Panc1 (cell line): ENCODE measurements at regions not wholly inside any gene's neighbourhood (a gene's known extent, or its start where the extent isn't known, plus 50 kb on each side); places are given as distances from the start of the nearest gene placed in this dataset.

ENCODE experiments used
- ATAC-seq: fragments of 200-7000 bp; cut with Tn5 transposase; 2 replicates; pipeline ENCODE4 v1.9.1; 2020; ENCODE audit warnings: mild to moderate bottlenecking, moderate library complexity
- BruUV-seq: library from RNA; stranded (reverse); fragments of 400-500 nt; replicated peaks from 2 replicates; lab custom pipeline; 2021; lab: Mats Ljungman, UMichigan
- CTCF ChIA-PET: fragments of 300-600 bp; sonication (Branson Sonifier 250); formaldehyde crosslinking; loops from one replicate; lab custom pipeline; 2022; ENCODE audit warnings: antibody characterized with exemption; lab: Charles Lee
- POLR2A ChIA-PET: fragments of 300-600 bp; sonication (Branson Sonifier 250); formaldehyde crosslinking; loops from one replicate; lab custom pipeline; 2022; ENCODE audit warnings: antibody characterized with exemption; lab: Charles Lee
- DNase-seq: peaks from one replicate; pipeline ENCODE4 v3.0.0-alpha.2; 2010; ENCODE audit warnings: low read depth, low spot score
- H3K27ac ChIP-seq: 2 replicates; pipeline ENCODE4 v1.5.1; 2011; ENCODE audit warnings: mild to moderate bottlenecking, low read length, inconsistent platforms
- H3K27me3 ChIP-seq: fragments of 200-500 bp; sonication (Bioruptor generic); 2 replicates; pipeline ENCODE4 v1.6.0; 2014; ENCODE audit warnings: low read length, inconsistent platforms; ENCODE audit not compliant: control insufficient read depth, insufficient read depth
- H3K36me3 ChIP-seq: fragments of 200-500 bp; sonication (Bioruptor generic); 2 replicates; pipeline ENCODE4 v1.5.1; 2014; ENCODE audit warnings: inconsistent platforms, mild to moderate bottlenecking, low read length, moderate library complexity; ENCODE audit not compliant: control insufficient read depth, insufficient read depth
- H3K4me1 ChIP-seq: 2 replicates; pipeline ENCODE4 v1.5.1; 2011; ENCODE audit warnings: inconsistent platforms, mild to moderate bottlenecking, low read length, moderate library complexity; ENCODE audit not compliant: control insufficient read depth, insufficient read depth
- H3K4me3 ChIP-seq, 2 experiments: 2 replicates each; pipeline ENCODE4 v1.5.1; 2011 to 2012; ENCODE audit warnings: low read depth in 2 of 2, low read length in 2 of 2, mild to moderate bottlenecking in 2 of 2, inconsistent platforms in 1 of 2, moderate library complexity in 1 of 2
- H3K9me3 ChIP-seq: fragments of 200-500 bp; sonication (Bioruptor generic); 2 replicates; pipeline ENCODE4 v1.5.1; 2014; ENCODE audit warnings: low read depth, mild to moderate bottlenecking, inconsistent platforms, low read length, moderate library complexity; ENCODE audit not compliant: control insufficient read depth, insufficient read depth
- POLR2AphosphoS5 ChIP-seq: IDR thresholded peaks from 2 replicates; pipeline ENCODE4 v1.6.1; 2012; ENCODE audit warnings: mild to moderate bottlenecking, low read depth, low read length, moderate library complexity
- SIN3A ChIP-seq: IDR thresholded peaks from 2 replicates; pipeline ENCODE4 v1.6.1; 2012; ENCODE audit warnings: low read depth, mild to moderate bottlenecking, low read length, moderate library complexity, borderline replicate concordance; ENCODE audit not compliant: insufficient read depth
- TCF7L2 ChIP-seq: IDR thresholded peaks from 2 replicates; pipeline ENCODE4 v1.6.1; 2011; ENCODE audit warnings: mild to moderate bottlenecking, low read depth, low read length, inconsistent platforms
- in situ Hi-C: cut with HindIII; loops from 2 replicates; pipeline ENCODE4 v1.10.0; 2016; ENCODE audit warnings: low sequenced_read_pairs, low pct_unique_long_range_greater_than_20kb
- intact Hi-C: fragments of 100-400 bp; cut with micrococcal nuclease; formaldehyde crosslinking; loops from one replicate; pipeline ENCODE4 v1.10.0; 2022; ENCODE audit not compliant: unreplicated experiment
- TF ChIP-seq, protein P1 (sequence below): fragments of 450-650 bp; IDR thresholded peaks from 2 replicates; pipeline ENCODE4 v1.5.1; 2017; ENCODE audit warnings: mild to moderate bottlenecking
- TF ChIP-seq, protein P2 (sequence below), 2 experiments: IDR thresholded peaks; 2 replicates each; pipeline ENCODE4 v1.6.1; 2011 to 2012; ENCODE audit warnings: low read depth in 2 of 2, control low read depth in 1 of 2, low read length in 1 of 2, mild to moderate bottlenecking in 1 of 2, moderate library complexity in 1 of 2; ENCODE audit not compliant: insufficient read depth in 1 of 2

DNA sequence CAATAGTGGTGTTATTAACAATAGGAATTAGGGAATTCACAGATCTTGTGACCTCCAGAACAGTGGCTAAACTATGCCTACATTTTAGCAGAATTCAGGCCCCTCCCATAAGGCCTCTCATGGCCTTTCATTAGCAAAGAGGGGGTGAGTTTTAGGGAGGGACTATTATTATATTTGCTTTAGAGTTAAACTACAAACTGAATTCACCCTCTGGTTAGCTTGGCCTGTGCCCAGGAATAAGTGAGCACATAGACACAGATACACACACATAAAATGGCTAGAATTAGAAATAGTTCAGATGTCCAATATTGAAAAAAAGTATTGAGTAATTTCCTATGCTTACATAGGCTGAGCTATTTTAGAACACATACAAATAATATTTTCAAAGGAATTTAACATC, 818.8 kb upstream of the COBL start:
- in situ Hi-C loops (no loop called here), intact Hi-C loops (no loop called here)
- POLR2A ChIA-PET: no interaction called here
- no peaks in the 10 kb centered on the region for H3K36me3 ChIP-seq
- ATAC-seq: no peak
- no peaks in the 10 kb centered on the region for H3K4me1 ChIP-seq
- BruUV-seq: no TSS peak
- H3K4me3 ChIP-seq: no peak overlapping the region
- H3K27me3 ChIP-seq: no peaks in the 10 kb centered on the region
- CTCF ChIA-PET: no interaction called here
- no peak for DNase-seq
- no peak for TF ChIP-seq POLR2AphosphoS5
- TF ChIP-seq SIN3A: no peak
- no peak for TF ChIP-seq TCF7L2
- TF ChIP-seq, protein P1, sequence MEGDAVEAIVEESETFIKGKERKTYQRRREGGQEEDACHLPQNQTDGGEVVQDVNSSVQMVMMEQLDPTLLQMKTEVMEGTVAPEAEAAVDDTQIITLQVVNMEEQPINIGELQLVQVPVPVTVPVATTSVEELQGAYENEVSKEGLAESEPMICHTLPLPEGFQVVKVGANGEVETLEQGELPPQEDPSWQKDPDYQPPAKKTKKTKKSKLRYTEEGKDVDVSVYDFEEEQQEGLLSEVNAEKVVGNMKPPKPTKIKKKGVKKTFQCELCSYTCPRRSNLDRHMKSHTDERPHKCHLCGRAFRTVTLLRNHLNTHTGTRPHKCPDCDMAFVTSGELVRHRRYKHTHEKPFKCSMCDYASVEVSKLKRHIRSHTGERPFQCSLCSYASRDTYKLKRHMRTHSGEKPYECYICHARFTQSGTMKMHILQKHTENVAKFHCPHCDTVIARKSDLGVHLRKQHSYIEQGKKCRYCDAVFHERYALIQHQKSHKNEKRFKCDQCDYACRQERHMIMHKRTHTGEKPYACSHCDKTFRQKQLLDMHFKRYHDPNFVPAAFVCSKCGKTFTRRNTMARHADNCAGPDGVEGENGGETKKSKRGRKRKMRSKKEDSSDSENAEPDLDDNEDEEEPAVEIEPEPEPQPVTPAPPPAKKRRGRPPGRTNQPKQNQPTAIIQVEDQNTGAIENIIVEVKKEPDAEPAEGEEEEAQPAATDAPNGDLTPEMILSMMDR: no peak
- TF ChIP-seq, protein P2, sequence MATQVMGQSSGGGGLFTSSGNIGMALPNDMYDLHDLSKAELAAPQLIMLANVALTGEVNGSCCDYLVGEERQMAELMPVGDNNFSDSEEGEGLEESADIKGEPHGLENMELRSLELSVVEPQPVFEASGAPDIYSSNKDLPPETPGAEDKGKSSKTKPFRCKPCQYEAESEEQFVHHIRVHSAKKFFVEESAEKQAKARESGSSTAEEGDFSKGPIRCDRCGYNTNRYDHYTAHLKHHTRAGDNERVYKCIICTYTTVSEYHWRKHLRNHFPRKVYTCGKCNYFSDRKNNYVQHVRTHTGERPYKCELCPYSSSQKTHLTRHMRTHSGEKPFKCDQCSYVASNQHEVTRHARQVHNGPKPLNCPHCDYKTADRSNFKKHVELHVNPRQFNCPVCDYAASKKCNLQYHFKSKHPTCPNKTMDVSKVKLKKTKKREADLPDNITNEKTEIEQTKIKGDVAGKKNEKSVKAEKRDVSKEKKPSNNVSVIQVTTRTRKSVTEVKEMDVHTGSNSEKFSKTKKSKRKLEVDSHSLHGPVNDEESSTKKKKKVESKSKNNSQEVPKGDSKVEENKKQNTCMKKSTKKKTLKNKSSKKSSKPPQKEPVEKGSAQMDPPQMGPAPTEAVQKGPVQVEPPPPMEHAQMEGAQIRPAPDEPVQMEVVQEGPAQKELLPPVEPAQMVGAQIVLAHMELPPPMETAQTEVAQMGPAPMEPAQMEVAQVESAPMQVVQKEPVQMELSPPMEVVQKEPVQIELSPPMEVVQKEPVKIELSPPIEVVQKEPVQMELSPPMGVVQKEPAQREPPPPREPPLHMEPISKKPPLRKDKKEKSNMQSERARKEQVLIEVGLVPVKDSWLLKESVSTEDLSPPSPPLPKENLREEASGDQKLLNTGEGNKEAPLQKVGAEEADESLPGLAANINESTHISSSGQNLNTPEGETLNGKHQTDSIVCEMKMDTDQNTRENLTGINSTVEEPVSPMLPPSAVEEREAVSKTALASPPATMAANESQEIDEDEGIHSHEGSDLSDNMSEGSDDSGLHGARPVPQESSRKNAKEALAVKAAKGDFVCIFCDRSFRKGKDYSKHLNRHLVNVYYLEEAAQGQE (IDR thresholded peaks at IDR 0.05; ENCODE audit: insufficient read depth in 1 of 2, low read depth in 2 of 2, low read length in 1 of 2): no peak
- H3K27ac ChIP-seq: no peak overlapping the region
- H3K9me3 ChIP-seq: no peaks in the 10 kb centered on the region; the same call in 1 of the 2 replicates

DNA sequence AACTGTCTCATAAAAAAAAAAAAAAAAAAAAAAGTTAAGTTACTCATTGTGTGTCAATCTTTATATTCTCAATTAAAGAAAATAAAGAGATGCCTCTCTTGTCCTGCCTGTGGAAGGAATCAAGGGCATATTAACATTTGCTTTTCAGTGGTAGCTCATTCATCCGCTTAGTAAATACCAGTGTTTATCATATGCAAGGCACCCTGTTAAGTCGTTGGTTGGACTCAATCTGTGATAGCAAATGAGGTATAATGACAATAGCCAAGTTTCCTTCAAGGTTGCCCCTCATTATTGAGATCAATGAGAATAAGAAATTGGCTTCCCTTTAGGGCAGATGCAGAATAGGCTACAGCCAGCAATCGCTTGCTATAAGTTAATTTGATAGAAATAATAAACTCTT, 812.7 kb upstream of the COBL start:
- H3K4me1 ChIP-seq: no peaks in the 10 kb centered on the region
- no peak overlapping the region for H3K4me3 ChIP-seq
- H3K27me3 ChIP-seq: no peaks in the 10 kb centered on the region
- TF ChIP-seq, protein P2 (IDR thresholded peaks at IDR 0.05; ENCODE audit: insufficient read depth in 1 of 2, low read depth in 2 of 2, low read length in 1 of 2): no peak
- no peak for TF ChIP-seq POLR2AphosphoS5
- TF ChIP-seq TCF7L2: no peak
- TF ChIP-seq SIN3A: no peak
- TF ChIP-seq, protein P1: no peak
- ATAC-seq (no peak), DNase-seq (no peak)
- no peak overlapping the region for H3K27ac ChIP-seq
- no TSS peak for BruUV-seq
- in situ Hi-C loops (no loop called here), intact Hi-C loops (no loop called here)
- POLR2A ChIA-PET: no interaction called here
- no peaks in the 10 kb centered on the region for H3K36me3 ChIP-seq
- no peaks in the 10 kb centered on the region; the same call in 1 of the 2 replicates for H3K9me3 ChIP-seq
- CTCF ChIA-PET: no interaction called here
